ENCODE measurements at regions not wholly inside any gene's neighbourhood (a gene's known extent, or its start where the extent isn't known, plus 50 kb on each side); places are given as distances from the start of the nearest gene placed in this dataset.

- TF ChIP-seq POLR2AphosphoS5 (IDR thresholded peaks at IDR 0.05; ENCODE audit: borderline replicate concordance, low read depth, low read length) (no peak), FOXP2 (optimal IDR thresholded peaks at IDR 0.05; ENCODE audit: control extremely low read depth, extremely low read length, insufficient read depth) (no peak)
Observed at GRCh38 chr13:70415136-70415535, 306.9 kb upstream of the KLHL1 start.

Data from SK-N-MC (cell line).